GM19455 (cell line): ENCODE measurements at regions not wholly inside any gene's neighbourhood (a gene's known extent, or its start where the extent isn't known, plus 50 kb on each side); places are given as distances from the start of the nearest gene placed in this dataset.

ENCODE experiments used
- ATAC-seq: cut with Tn5 transposase; IDR thresholded peaks from one replicate; pipeline ENCODE4 v1.9.1; 2021; ENCODE audit not compliant: unreplicated experiment

DNA sequence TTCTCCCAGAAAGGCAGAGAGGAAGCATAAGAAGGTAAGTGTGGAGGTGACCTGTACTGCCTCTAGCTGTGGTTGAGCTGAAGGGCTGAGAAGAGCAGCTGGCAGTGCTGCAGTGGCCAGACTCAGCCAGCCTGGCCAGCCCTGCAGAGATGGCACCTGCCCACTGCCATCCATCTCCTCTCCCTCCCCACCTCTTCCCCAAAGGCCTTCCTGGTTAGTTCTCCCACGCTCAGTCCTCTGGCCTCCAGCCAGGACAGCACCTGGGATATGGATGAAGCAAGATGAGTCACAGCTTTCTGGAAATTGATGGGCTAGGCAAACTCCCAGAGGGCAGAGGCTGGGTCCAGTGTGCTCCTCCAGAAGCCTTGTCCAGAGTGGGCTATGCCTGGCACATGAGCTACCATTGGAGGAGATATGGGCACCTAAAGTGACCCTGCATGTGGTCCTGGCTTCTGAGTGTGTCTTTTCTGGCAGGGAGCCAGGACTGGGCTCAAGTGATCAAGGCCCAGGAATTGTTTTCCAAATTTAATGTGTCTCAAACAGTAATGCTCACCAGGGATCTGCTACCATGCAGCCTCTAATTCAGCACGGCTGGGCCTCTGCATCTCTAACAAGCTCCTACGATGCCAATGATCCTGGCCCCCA lies 81.0 kb upstream of the CACUL1 start:
- ATAC-seq, result no peak

DNA sequence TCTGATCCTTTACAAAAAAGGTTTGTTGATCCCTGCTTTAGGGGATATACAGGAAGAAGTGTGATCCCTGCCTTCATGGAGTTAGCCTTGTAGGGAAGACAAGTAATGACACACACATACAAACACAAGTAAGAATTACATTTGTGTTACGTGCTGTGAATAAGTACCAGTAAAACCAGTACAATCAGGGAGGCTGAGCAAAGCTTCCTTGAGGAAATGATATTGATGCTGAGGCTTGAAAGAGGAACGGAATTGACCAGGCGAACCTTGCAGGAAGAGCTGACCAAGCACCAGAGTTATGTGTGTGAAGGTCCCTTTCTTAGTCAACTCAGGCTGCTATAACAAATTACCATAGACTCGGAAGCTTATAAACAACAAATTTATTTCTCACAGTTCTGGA lies 83.6 kb upstream of the CACUL1 start:
- no peak for ATAC-seq

DNA sequence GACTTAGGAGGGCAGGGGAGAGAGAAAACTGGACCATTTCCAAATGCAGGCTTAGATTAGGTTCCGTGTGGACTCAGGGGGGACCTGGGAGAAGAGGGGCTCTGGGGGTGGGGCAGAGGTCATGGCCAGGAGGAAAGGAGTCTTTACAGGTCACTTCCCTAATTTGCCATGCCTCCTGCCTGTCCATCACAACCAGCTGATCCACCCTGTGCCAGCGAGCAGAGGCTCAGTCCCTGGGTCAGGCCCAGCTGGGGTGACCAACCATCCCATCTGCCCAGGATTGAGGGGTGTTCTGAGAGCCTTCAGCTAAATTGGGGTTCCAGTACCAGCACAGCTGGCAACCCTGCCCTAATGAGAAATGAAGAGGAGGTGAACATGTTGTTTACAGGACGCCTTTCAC lies 84.6 kb upstream of the CACUL1 start:
- ATAC-seq, result no peak

DNA sequence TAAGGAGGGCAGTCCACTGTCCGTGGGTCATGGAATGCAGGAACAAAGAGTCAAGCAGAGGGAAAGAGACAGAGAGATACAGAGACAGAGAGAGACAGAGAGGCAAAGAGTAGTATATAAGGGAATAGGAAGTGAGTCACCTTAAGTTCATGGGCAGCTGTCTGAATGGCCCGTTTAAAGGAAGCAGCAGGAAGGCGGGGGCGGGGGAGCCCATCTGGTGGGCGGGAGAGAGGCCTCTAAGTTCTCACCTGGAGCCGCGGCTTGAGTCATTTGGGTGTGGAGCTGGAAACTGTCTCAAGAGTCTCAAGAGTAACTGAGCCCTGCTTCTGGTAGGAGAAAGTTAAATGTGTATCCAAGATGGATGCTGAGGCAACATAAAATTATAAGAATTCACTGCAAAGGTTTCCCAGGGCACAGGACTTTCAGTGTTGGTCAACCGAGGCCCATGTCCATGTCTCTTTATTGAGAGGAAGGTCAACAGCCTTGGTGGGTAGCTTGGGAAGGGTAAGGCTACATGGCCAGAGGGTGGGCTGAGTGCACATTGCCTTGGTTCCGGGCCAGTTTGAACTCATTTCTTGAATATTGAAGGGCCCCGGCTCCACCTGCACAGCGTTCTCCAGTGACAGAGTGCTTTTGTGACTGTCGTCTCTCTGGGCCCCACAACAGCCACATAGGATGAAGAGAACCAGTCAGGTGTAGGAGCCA lies 85.5 kb upstream of the CACUL1 start:
- no peak for ATAC-seq

DNA sequence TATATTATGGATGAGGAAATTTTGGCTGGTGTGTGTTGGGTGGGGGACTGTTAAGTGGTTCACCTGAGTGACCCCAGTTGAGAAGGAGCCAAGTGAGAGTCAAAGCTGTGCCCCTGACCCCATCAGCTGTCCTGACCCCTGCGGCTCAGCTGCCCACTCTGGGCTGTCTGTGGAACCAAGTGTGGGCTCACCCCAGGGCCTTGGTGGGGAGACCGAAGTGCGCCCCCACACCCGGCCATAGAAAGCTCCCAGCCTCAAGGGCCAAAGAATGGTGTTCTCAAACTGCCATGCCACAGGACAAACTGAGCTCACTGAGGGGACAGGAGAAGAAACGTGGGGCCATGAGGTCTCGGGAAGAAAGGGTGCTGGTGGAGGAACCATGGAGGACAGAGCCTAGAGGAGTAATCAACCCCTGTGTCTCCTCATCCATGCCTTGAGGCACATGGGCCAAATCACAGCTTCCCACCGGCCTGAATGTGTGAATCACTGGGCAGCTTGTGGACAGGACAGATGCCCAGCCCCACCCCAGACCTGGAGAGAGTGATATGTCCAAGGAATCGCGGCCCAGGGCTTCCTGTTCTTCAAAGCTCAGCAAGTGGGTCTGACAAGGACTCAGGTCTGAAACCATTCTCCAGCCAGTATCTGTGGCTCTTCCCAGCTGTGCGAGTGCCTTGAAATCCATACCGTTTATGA lies 86.2 kb upstream of the CACUL1 start:
- no peak for ATAC-seq

DNA sequence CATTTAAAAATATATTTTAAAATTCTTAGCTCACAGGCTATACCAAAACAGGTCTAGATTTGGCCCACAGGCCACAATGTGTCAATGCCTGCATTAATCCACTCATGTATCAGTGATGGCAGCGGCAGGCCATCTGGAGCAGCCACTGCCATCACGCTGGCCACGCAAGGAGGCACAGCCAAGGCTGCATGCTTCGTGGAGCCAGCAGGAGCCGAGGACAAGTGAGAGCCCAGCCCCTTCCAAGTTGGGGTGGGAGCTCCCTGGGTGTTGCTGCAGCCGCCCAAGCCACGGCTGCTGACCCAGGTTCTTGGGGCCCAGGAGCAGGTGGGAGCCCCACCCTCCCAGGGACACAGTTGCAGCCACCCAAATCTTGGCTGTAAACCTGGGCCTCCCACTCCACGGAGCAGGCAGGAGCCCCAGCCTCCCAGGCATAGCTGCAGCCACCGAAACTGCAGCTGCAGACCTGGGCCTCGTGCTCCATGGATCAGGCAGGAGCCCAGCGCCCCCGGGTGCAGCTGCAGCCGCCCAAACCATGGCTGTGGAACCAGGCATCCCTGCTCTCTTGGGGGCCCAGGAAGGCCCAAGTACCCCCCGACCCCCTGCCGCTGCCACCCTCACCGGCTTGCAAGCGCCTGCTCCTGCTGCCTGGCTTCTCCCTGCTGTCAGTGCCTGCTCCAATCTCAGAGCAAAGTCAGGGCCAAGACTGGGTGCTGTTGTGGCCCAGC lies 87.3 kb upstream of the CACUL1 start:
- ATAC-seq, result no peak

DNA sequence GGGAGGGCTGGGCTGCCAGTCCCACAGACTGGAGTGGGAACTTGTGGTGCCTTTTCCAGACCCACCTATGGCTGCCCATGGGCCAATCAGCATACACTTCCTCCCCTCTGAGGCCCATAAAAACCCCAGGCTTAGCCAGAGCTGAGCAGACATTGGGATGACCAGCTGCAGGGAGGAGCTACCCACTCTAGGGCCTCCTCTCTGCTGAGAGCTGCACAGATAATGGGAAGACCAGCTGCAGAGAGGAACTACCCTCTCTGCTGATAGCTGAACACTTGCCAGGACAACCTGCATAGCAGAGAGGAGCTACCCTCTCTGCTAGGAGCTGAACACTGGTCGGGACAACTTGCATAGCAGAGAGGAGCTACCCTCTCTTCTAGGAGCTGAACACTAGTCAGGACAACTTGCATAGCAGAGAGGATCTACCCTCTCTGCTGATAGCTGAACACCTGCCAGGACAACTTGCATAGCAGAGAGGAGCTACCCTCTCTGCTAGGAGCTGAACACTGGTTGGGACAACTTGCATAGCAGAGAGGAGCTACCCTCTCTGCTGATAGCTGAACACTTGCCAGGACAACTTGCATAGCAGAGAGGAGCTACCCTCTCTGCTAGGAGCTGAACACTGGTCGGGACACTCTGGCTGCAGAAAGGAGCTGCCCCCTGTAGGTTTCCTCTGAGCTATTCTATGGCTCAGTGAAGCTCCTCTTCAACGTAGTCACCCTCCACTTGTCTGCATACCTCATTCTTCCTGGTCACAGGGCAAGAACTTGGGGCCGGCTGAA lies 88.3 kb upstream of the CACUL1 start:
- ATAC-seq, result no peak

DNA sequence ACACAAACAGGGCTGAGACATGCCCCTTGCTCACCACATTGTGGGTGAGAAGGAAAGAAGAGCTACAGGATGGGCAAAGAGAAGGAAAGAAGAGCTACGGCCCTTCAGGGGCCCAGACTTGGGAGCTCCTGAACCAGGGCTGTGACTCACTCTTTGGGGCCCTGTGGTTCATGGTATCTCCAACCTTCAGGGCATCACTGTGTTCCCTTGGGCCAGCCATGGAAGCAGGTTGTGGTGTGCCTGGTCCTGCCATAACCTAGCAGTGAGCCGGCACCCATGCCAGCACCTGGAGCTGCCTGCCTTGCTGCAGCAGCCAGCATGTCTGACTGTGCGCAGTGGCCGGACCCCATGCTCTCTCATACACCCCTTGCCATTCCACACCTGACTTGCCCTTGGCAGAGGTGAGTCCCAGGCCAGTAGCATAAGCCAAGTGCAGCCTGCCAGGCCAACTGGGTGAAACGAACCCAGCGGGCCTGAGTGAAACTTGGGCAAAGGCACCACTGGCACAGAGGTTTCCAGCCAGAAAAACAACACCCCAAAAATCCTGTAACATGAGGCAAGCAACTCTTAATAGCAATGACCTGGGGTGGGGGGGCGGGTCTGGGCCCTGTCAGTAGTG lies 89.0 kb upstream of the CACUL1 start:
- no peak for ATAC-seq

DNA sequence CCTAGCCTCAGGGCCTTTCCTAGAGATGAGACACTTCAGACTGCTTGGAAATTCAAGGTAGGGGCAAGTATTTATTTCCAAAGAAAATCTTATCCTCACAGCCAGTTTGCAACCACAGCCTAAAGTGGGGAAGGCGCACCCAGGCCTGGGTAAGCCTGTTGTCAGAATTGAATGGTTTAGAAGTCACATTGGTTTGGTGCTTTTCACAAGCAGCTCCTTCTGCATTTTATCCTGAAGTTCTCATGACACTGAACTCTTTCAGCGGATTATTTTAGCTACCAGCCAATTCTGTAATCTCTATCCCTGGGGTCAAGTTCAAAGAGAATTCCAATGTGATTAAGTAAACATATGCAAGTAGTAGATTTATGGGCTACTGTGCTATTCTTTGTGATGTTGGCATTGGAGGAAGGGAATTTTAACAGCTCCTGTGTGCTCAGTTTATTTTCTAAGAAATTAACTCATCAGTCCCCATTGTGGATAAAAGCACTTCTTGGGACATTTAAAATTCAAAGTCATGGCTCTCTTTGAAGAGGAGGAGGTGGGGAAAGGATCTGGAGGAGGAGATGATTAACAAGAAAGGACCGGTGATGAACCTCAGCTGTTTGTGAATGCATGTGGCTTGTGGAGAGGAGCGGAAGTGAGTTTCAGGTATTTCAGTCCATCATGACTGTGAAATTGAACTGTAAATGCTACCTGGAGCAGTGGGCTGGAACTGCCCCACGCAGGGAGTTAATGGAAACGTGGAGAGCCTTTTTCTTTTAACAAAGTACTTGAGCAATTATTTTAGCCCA lies 90.2 kb upstream of the CACUL1 start:
- ATAC-seq, result no peak

DNA sequence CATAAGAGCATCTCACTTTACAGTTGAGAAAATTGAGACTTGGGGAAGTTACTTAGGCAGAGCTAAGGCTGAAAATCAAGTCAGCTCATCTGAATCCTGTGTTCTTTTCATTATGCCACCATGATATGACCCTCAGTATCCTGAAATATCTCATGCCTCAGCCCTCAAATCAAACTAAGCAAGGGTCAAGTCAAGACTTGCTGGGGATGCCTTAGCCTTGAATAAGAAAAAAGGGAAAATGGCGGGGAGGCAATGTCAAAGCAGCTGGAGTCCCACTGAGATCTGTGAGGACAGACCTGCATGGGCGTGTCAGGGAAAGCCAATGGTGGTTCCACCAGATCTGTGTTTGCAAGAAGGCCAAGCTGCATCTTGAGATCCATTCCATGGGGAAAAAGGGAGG lies 91.0 kb upstream of the CACUL1 start:
- ATAC-seq, result no peak

DNA sequence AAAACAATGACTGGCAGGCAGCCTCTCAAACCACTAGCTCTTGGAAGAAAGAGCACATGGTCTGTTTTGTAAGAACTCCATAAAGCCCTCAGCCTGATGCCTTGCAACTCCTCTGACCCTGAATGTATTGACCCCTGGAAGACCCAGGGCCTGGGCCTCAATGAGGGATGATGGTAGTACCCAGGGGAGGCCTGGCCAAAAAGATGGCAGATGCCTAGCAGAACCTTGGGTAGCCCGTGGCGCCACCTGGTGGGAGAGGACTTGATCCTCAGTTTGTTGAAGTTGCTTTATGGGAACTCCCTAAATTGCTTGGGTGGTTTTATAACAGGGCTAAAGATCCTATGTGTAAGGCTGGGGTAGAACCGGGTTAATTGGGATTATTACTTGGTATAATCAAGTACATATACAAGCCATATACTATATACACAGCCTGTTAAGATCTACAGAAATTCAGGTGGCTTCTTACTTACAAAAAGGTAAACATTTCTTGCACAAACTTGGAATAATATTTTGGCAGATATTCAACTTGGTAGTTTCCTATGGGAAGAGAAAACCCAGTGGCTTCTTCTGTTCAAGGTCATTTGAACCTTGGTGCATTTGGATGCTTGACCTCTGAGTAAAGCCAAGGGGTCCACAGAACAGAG lies 95.8 kb upstream of the CACUL1 start:
- no peak for ATAC-seq

DNA sequence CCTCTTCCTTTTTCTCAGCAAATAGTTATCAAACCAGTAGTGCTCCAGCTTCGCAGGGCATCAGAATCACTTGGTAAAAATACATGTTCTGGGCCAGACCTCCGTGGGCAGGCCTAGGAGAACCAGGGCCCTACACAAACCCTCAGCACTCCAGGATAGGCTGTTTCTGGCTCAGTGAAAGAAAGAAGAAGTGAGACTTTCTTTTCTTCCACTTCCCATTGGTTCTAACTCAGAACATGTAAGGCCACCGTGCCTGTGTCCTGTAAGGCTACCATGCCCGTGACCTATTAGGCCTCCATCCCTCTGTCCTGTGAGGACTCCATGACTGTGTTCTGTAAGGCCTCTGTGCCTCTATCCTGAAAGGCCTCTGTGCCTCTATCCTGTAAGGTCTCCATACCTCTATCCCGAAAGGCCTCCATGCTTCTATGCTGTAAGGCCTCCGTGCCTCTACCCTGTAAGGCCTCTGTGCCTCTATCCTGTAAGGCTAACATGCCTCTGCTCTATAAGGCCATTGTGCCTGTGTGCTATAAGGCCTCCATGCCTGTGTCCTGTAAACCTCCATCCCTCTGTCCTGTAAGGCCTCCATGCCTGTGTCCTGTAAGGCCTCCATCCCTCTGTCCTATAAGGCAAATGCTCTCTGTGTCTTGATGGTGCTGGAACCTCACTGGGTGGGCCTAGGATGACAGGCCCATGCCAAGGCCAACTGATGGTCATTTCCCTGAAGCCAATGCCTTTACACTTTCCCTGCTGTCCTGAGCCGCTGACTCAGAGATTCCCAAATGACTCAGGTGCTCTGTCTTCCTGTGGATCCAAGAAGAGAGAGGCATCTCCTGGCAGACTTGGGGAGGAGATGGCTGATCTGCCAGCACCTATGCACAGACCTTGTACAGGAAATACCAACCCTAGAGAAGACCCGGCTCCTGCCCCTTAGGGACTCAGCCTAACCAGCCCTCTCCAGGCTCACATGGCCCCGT lies 96.6 kb upstream of the CACUL1 start:
- peak; percentile 61 for ATAC-seq

DNA sequence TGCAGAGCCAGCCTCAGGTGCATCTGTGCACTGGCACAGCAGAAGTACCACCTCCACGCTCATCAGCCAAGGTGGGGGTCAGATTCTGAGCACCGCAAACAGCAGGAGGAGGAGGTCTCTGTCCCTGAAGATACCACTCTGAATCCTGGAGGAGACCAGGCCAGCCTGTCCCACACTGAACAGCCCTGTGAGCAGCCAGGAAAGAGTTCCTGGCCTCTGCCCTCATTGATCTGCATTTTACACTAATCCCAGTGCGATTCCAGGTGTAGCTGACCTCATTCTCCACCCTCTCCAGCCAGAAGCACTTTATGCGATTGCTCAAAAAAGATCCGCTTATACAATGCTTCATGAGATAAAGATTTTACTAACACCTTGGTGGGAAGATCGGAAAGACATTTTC lies 99.1 kb upstream of the CACUL1 start:
- no peak for ATAC-seq

DNA sequence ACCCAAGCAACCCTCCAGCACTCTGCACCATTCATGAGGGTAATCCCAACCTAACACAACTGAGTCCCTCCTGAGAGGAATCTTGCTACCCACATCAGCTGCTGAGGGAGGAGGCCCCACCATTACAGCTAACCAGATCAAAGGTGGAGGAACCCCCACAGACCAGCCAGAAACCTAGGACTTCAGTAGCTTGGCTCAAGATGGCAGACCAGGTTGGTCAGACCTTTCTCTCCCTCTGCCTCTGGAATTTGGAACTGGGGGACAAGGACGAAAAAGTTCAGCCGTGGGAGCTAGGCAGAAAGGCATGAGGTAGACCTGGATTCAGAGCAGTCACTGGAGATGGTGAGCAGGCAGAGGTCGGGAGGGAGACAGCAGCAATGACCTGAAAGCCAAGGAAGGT lies 101.3 kb upstream of the CACUL1 start:
- ATAC-seq, result no peak

DNA sequence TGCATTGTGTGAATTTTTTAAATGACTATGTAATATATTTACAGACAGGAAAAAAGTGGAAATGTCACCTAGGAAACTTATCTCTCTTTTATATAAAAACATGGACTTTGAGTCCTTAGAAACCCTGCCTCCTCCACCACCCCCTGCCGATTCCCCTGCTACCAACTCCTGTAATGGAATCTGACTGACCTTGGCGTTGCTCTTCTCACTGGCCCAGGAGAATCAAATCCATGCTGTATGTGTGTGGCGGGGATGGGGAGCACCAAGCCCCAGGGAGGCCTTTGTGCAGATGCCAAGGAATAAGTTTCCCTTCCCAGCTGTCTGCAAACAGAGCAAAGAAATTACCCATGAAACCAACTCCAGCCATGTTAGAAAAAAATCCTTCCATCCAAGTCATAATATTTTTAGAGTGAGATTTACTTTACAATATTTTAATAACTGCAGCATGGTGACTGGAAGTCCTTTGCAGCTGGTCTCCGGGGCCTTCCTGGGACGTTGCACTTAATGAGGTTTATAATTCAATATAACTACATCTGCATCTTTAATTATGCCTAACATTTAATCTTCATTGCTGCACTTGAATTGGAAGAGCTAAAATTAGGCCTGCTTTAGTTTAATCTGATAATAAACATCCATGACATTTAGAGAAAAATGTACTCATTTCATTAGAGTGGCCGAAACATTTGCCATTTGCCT lies 111.4 kb upstream of the CACUL1 start:
- no peak for ATAC-seq

DNA sequence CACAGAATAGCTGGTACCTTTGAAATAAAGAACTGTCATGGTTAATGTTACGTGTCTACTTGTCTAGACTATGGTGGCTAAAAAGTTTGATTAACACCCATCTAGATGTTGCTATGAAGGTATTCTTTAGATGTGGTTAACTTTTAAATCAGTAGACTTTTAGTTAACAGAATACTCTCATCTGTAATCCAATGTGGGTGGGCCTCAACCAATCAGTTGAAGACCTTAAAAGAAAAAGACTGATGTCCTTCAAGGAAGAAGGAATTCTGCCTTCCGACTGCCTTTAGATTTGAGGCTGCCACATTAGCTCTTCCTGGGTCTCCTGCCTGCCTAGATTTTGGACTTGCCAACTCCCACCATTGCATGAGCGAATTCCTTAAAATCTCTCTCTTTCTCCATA lies 113.0 kb upstream of the CACUL1 start:
- ATAC-seq, result no peak

DNA sequence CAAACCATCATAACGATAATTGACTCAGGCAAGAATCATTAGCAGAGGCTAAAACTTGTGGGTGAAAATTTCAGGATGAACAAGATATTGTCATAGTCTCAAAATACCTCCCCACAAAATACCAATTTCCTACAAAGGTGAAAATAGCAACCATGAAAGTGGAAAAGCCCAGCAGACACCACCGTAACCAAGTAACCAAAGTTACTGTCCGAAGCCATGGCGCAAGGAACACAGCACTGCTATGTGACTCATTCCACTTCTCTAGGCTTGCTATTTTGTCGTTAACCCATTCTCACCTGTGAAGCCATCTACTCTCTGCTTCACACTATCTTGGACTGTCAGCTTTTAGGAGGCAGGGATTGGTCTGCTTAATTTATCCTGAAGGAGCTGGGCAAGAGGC lies 113.8 kb upstream of the CACUL1 start:
- ATAC-seq, result no peak
